HG03025 (cell line): ENCODE measurements at regions not wholly inside any gene's neighbourhood (a gene's known extent, or its start where the extent isn't known, plus 50 kb on each side); places are given as distances from the start of the nearest gene placed in this dataset.

ENCODE experiments used
- ATAC-seq: cut with Tn5 transposase; IDR thresholded peaks from one replicate; pipeline ENCODE4 v1.9.1; 2021; ENCODE audit warnings: mild to moderate bottlenecking, moderate library complexity; ENCODE audit not compliant: unreplicated experiment, low FRiP score

DNA sequence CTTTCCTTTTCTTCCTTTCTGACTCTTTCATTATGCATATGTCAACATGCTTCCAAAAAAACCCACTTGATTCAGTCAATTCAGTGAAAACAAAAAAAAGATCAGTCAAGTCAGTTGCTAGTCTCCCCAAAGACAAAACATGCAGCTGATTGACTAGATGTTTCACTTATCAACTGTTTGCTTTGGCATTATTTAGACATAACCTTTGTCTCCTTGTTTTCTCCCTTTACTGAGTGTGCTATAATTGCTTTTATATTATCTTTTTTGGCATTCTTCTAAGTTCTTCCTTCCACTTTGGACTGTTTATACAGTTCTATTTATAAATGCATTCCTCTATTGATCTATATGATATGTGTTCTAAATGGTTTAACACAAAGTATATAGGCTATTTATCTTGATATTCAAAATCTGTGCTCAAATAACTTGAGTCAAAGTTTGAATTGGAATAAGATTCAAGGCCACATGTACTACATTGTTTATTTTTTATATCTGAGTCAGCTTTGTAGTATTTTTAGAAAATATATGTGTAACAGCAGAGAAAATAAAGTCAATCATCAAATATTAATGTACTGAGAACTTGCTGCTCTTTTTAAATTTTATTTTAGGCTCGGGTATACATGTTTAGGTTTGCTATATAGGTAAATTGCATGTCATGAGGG lies 260.5 kb downstream of the CENPW start:
- no peak for ATAC-seq

DNA sequence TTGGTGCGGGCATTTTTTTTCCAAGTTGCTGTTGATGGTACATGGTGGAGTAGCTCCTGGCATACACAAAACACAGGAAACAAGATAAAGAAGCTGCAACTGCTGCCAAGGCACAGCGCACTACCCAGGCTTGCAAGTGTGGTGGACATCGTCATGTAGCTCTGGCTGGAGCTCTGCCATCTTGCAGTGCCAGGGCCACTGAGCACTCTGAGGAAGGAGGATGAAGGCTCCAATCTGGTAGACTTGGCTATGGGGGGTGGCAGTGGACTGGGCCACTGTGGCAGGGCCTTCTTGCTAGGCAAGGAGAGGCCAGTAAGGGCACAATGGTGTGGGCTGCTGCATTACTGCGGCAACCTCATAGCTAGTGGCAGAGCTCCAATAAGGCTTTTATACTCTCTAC lies 263.5 kb downstream of the CENPW start:
- no peak for ATAC-seq

DNA sequence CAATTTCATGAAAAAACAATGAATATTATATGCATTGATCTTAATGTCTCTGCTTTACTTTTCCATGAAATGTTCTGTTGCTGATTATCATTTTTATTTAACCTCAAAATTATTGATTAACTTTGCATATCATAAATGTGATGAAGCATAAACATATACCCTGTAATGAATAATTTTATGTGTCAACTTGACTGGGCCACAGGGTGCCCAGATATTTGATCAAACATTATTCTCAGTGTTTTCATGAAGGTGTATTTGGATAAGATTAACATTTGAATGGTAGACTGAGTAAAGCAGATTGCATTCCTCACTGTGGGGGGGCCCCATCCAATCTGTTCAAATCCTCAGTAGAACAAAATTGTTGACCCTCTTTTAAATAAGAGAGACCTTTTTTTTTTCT lies 265.2 kb downstream of the CENPW start:
- no peak for ATAC-seq

DNA sequence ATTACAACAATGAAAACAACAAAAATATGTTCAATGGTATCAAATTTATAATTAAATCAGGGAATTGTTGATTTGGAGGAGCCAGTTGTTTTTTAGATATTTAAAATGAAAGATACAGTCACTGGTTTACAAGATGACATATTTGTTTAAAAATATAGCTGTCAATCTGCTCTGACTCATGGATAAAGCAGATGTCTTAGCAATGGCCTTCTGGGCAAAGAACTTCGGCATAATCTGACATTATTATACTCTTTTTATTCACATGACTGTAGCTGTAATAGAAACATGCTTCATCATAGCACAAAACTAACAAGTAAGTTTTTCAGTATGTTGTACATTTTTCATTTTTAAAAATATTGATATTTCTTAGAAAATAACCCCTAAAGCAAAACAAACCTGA lies 267.4 kb downstream of the CENPW start:
- ATAC-seq: no peak

DNA sequence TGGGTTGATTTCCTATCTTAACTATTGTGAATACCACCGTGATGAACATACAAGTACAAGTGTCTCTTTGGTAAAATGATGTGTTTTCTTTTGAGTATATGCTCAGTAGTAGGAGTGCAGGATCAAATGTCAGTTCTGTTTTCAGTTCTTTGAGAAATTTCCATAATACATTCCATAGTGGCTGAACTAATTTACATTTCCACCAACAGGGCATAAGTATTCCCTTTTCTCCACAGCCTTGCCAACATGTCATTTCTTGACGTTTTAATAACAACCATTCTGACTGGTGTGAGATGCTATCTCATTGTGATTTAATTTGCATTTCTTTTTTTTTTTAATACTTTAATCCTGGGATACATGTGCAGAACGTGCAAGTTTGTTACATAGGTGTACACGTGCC lies 268.8 kb downstream of the CENPW start:
- ATAC-seq: no peak

DNA sequence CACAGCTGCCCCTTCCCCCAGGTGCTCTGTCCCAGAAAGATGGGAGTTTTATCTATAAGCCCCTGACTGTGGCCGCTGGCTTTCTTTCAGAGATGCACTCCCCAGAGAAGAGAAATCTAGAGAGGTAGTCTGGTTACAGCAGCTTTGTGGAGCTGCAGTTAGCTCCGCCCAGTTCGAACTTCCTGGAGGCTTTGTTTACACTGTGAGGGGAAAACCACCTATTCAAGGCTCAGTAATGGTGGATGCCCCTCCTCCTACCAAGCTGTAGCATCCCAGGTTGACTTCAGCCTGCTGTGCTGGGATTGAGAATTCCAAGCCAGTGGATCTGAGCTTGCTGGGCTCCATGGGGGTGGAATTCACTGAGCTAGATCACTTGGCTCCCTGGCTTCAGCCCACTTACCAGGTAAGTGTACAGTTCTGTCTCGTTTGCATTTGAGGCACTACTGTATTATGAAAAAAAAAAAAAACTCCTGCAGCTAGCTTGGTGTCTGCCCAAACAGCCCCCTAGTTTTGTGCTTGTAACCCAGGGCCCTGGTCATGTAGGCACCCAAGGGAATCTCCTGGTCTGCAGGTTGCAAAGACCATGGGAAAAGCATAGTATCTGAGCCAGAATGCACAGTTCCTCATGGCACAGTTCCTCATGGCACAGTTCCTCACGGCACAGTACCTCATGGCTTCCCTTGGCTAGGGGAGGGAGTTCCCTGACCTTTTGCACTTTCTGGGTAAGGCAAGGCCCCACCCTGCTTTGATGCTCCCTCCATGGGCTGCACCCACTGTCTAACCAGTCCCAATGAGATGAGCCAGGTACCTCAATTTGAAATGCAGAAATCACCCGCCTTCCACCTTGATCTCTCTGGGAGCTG lies 275.0 kb downstream of the CENPW start:
- no peak for ATAC-seq

DNA sequence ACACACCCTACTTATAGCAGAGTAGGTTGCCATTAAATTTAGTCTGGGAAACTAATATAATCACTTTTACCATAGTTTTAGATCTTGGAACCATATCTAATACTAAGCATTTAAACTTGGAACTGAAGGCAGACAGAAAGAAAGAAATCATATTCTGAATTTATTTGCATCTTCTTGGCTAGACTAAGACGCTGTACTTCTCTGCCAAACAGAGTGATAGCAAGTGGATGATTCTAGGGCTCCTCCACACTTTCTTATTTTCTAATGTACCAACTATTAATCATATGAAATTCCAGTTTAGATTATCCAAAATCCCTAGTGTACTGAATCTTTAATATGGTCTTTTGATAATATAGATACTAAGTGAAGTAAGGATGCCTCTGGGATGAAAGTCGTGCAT lies 277.0 kb downstream of the CENPW start:
- ATAC-seq: no peak

DNA sequence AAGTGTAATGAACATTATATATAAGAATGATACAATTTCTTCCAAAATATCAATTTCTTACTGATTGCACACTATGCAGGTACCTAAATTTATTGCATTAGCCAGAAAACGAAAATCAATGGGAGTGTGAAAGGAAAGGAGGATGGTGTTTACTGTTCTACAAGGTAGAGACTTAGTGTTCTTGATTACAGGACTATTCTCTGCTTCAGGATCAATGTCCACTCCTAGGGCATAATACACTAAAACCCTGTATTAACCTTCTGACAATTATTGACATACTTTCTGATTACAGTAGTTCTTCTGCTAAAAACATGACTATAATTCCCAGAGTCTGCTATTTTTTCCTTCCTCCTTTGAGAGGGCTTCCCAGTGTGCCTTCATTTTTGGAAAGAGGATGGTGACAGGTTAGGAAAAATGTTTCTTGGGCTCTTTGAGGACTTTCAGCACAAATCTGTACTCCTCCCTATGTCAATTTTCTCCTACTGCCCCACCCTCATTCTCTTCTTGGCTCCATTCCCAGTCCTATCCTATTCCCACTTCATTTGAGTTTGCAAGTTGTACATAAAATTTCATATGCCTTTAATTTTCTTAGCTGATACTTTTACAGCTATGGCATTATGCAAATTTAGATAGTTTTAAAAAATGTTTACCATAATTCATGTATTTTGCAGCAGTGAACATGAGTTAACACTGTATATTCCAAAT lies 278.9 kb downstream of the CENPW start:
- no peak for ATAC-seq

DNA sequence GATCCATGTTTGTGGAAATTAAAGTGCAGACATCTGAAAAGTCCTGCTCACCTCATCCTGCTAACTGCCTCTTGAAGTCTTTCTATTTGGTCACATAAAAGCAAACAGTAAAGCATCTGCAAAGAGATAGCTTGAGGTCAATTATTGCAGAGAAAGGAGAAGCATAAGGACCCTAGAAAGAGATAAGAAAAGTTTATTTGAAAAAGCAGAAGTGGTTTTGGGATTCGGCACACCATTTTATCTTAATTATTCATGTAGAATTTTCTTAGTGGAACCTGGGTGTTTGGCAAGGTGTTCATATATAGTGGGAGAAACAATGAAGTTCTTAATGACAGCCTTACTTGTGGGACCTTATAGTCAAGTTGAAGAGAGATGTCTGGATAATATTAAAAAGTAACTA lies 280.8 kb downstream of the CENPW start:
- no peak for ATAC-seq

DNA sequence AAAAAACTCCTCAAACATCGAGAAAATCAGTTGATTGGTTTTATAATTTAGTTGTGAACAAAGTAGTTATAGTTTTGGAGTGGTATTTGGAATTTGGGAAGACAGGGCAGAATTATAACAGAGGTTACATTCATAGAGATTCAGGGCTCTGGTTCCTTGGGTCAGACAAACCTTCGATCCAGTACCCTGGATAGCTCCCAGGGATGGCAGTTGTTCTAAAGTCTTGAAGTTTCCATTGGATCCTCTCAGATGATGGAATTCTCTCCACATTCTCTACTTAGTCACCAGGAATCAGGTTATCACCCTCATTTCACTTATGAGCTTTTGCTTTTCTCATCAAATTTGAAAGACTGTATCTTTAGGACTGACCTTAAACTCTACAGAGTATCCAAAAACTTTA lies 285.1 kb downstream of the CENPW start:
- ATAC-seq: no peak

DNA sequence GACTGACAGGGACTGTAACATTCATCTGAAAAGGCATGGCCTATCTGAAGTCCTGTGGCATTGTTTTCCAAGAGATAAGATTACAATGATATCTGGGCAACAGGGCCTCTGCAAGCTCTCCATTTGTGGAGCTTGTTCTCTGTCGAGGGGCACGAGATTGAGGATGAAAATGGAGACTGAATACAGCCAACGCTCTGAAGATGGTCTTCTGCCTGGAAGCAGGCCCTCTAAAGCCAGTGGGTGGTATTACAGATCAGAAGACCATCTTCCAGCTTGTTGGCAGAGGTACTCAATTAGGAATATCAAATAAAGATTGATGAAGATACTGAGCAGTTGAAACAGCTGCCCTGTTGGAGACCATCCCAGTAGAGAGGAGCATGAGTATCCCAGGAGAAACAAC lies 288.2 kb downstream of the CENPW start:
- no peak for ATAC-seq

DNA sequence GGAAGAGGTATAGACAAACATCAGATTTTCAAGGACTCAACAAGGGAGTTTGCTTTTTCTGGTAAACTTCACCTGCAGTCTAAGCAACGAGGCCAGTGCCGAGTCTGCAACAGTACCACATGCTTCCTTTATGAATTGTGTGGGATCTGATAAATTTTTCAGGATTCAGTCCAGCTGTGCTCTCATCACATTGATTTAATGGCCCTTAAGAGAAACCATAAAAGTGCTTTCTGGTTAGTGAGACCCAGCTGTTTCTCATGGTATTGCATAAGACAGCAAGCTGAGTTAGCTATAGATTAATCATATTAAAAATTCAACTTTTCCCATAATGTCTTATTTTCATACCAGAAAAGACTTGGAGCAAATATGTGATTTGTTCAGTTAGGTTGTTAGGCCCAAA lies 291.4 kb downstream of the CENPW start:
- ATAC-seq: no peak

DNA sequence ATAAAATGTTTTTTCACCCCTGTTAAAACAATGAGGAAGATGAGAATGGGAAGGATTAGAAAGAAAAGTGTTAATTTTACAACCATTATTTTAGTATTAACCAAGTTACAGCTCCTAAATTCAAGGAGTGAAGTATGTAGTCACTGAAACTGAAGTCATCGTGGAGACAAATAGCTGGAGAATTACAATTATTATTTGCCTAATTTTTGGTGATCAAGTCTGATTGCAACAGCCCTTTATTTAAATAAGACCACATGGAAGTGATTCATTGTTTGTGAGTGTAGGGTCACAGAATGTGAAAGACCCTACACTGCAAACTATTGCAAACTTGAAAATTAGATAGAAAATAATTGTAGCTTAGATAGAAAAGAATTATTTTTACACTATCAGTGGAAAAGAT lies 292.4 kb downstream of the CENPW start:
- ATAC-seq: no peak

DNA sequence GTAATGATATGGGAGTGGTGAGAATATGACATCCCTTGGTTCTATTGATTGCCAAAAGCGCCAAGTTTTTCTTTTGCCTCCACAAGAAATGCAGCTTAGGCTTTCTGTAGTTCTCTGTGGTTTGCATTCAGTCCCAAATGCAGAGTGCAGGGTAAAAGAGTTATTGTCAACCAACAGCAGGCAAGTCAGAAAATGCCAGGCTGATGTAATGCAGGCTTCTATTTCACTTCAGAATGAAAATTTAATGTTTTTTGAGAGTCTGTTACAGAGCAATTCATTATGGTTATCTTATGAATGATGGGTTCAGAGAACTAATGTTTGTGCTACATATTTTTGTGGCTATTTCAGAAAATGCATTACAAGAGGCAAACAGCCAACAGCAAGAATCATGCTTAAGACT lies 293.5 kb downstream of the CENPW start:
- no peak for ATAC-seq

DNA sequence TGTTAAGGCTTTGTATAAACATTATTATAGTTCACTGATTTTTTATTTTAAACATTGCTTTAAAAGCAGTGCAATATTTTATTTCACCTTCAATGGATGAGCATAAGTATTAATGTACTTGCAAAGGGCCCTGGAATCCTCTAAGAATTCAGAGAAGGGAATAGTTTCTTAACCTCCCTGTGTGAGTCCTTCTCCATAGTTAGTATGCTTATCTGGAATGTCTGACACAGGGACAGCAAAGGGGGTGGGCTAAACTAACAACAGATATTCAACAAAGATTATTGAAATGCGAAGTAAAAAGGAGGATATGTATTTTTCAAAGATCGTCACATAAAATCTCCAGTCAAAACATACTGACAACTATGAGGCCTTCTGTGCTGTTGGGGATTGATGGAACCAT lies 300.4 kb downstream of the CENPW start:
- ATAC-seq: no peak

DNA sequence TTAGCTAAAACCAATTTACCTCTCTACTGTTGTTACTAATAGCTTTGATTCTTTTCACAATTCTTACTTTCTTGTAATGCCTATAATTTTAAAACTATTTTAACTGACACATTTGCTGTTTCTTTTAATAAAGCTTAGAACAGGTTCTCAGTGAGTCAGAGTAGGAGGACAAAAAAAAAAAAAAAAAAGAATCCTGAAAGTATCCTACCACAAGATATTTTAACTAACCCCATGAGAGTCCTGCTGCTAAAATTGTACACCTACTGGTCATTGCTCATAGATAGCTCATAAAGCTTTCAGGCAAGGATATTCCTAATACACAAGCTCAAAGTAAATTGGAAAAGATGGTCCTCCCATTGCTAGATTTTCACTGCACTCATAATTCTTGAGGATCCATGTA lies 301.0 kb downstream of the CENPW start:
- ATAC-seq: no peak

DNA sequence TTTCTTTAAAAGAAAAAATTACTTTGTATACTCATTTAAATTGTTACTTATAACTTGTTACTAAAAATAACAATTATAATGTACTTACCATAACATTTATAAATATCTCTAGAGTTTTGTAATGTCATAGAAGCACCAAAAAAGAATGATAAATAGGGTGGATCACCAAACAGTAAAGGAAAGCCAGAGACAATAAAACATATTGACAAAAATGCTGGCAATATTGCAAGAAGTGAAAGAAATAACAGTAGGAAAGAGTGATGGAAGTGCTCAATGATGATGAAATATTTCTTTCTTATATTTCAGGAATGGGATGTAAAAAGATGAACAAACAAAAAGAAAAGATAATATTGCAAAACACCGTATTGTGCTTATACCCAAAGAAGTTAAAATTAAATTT lies 301.7 kb downstream of the CENPW start:
- ATAC-seq: no peak

DNA sequence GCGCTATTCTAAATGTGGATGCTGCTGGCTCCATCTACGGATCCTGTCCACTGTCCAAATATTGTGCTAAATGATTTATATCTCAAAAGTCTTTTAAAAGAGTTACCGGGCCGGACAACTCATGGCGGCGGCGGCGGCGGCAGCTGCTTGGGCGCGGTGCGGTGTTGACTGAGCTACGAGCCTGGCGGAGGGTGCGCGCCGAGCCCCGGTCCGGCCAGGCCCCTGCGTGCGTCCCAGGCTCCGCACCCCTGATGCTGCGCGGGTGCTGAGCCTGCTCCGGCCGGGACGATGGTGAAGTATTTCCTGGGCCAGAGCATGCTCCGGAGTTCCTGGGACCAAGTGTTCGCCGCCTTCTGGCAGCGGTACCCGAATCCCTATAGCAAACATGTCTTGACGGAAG lies 303.4 kb downstream of the CENPW start:
- ATAC-seq: no peak

DNA sequence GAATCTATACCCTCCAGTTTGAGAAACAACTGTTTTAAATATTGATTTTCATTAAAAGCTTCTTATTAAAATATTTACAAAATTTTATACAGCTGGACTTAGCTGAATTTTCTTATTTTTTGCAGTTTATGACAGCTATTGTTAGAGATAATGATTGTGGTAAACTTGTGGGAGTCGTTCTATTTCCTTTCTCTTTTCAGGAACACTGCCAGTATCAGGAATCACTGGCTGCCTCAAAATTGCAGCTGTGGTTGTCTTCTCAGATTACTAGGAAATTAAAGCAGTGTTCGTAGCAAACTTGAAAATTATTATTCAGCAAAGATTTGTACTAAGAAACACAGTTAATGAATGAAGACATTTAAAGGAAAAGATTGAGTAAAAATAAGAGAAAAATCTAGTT lies 311.0 kb downstream of the CENPW start:
- no peak for ATAC-seq

DNA sequence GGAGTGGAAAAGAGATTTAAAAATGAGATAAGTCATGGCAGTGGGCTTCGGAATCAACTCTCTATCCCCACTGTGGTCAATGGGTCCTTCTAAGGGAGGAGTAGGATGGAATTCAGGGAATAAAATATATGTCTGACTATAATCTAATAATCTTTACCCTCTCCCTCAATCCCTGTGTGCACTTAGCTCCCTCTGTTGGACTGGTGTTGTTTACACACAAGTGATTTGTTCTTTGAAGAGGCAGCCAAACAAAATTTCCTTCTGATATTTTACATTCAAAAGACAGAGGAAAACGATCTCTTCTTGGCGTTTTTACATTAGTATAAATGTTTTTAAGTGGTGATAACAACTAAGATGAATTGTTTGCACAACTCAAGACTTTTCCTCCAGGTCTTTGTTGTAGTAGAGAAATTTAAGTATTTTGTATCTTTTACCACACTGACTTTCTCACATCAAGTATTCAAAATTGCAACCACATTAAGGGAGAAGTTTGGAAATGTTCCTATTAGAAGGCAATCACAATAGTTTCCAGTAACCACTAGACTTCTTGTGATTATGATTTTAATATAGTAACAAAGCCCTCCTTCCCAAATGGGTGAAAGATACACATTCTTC lies 317.8 kb downstream of the CENPW start:
- ATAC-seq: no peak

DNA sequence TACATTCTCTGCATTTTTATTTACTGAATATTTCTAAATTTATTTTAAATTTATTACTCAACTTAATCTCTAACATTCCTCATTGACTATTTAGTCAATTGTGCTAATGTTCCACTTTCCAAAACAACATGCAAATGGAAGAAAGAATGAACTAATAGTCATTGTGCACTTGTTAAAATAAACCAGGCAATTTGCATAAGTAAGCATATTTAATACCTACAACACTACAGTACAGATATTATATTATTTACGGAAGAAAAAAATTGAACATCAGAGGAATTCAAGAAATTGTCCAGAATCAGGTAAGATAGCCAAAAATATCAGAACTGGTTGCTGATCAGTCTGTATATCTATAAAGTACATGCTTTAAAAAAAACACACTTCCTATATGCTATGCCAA lies 320.5 kb downstream of the CENPW start:
- no peak for ATAC-seq
